Activated naive CD8-positive, alpha-beta T cell treated with anti-CD3 and anti-CD28 coated beads, Interleukin-2, amount 50 U/mL, for 24 hours (primary cell): ENCODE measurements at regions not wholly inside any gene's neighbourhood (a gene's known extent, or its start where the extent isn't known, plus 50 kb on each side); places are given as distances from the start of the nearest gene placed in this dataset.

Source experiments
- ATAC-seq: fragments of 150-1000 bp; cut with Tn5 transposase; one replicate; pipeline ENCODE4 v1.10.0; 2021
- DNase-seq: peaks from one replicate; pipeline ENCODE4 v3.0.0; 2021
- H3K27ac Mint-ChIP-seq: one replicate; pipeline ENCODE4 v1.8.0; 2021; ENCODE audit warnings: mild to moderate bottlenecking, mixed read lengths
- H3K27me3 Mint-ChIP-seq: one replicate; pipeline ENCODE4 v1.8.0; 2021; ENCODE audit warnings: mixed read lengths
- H3K36me3 Mint-ChIP-seq: one replicate; pipeline ENCODE4 v1.8.0; 2021; ENCODE audit warnings: low read depth, mixed read lengths
- H3K4me1 Mint-ChIP-seq: one replicate; pipeline ENCODE4 v1.8.0; 2021; ENCODE audit warnings: mixed read lengths
- H3K4me3 Mint-ChIP-seq: one replicate; pipeline ENCODE4 v1.8.0; 2021; ENCODE audit warnings: mild to moderate bottlenecking, moderate library complexity, mixed read lengths
- H3K9me3 Mint-ChIP-seq: one replicate; pipeline ENCODE4 v1.8.0; 2021; ENCODE audit warnings: mixed read lengths

DNA sequence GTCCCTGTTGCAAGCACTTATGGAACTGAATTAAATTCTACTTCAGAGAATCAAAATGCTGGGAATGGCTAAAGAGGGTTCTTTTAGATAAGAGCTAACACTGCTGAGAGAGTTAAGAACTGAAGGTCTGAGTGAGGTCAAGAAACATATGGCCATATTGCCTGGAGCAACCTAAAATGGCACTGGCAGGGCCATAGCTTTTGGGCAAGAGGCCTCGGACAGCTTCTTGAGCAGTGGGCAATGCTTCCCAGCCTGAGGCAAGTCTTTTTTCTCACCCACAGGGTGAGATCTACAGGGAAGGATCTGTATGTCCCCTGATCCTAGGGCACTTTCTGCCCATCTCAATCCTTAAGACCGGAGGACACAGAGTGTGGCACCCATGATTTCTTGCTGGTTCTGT, 244.6 kb upstream of the NT5C1B start:
- no peak overlapping the region for H3K27ac Mint-ChIP-seq
- no peaks in the 10 kb centered on the region for H3K9me3 Mint-ChIP-seq
- no peaks in the 10 kb centered on the region for H3K4me1 Mint-ChIP-seq
- no peaks in the 10 kb centered on the region for H3K36me3 Mint-ChIP-seq
- ATAC-seq (no peak), DNase-seq (no peak)
- H3K27me3 Mint-ChIP-seq = no peaks in the 10 kb centered on the region
- H3K4me3 Mint-ChIP-seq = no peak overlapping the region

DNA sequence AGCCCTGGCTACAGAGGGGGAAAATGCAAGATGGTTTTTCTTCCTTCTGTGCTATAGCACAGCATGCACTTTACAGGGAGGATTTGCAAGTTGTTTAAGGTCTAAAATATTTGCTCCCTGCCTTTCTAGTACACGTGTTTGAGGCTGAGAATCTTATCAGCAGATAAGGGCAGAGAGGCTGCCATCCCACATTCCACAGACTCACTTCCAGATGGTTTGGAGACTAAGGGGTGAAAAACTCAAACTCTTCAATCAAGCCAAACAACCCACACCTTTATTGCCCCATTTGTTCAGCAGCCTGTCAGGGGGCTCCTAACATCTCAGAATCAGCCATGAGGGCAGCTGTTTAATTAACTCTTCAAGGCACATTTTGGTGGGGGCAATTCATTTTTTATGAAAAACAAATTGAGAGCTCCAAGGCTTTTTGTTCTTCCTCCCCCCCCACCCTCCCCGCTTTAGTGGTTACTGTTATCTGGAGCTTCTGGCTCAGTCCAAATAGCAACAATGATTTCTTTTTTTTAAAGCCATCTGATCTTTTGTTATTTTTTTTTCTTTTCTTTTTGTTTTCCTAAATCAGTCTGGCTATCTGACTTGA, 242.6 kb upstream of the NT5C1B start:
- Mint-ChIP-seq H3K4me3 (no peak overlapping the region), H3K4me1 (no peaks in the 10 kb centered on the region), H3K27me3 (no peaks in the 10 kb centered on the region), H3K36me3 (no peaks in the 10 kb centered on the region), H3K9me3 (no peaks in the 10 kb centered on the region), H3K27ac (no peak overlapping the region)
- no peak for DNase-seq
- no peak for ATAC-seq

DNA sequence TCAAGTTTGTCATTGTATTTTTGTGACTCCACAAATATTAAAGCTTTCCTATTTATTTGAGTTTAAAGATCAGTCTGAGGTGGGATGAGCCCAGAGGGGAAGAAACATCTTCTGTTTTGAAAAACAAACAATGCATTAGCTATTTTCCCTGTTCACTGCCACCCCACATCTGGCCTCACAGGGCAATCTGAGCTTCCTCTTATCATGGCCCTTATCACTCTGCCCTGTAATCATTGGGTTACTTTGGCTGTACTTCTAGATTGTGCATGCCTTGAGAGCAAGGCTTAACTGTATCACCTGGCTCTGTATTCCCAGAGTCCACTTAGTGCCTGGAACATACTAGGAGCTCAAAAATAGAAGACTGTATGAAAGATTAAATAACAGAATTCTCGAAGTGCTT, 241.6 kb upstream of the NT5C1B start:
- DNase-seq (no peak), ATAC-seq (no peak)
- Mint-ChIP-seq H3K4me3 (no peak overlapping the region), H3K4me1 (no peaks in the 10 kb centered on the region), H3K27ac (no peak overlapping the region), H3K36me3 (no peaks in the 10 kb centered on the region), H3K9me3 (no peaks in the 10 kb centered on the region), H3K27me3 (no peaks in the 10 kb centered on the region)

DNA sequence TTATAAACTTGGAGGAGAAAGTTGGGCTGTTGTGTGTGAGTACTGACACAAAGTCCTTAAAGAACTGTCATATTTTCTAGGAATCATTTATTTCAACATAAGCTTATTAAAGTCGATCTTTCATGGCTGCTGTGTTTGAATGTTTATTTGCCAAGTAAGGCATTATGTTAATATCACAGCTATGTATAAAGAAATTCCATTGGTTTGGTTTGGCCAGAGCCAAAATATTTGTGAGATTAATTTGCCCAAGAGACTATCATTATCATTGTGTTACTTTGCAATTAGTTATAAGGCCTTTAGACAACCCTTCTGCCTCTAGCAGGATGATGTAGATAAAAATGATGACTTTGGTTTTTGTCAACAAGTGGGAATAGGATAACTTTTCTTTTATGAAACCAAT, 240.6 kb upstream of the NT5C1B start:
- H3K9me3 Mint-ChIP-seq = no peaks in the 10 kb centered on the region
- no peaks in the 10 kb centered on the region for H3K4me1 Mint-ChIP-seq
- no peak for ATAC-seq
- no peak for DNase-seq
- H3K27ac Mint-ChIP-seq = no peak overlapping the region
- no peaks in the 10 kb centered on the region for H3K36me3 Mint-ChIP-seq
- no peaks in the 10 kb centered on the region for H3K27me3 Mint-ChIP-seq
- H3K4me3 Mint-ChIP-seq = no peak overlapping the region

DNA sequence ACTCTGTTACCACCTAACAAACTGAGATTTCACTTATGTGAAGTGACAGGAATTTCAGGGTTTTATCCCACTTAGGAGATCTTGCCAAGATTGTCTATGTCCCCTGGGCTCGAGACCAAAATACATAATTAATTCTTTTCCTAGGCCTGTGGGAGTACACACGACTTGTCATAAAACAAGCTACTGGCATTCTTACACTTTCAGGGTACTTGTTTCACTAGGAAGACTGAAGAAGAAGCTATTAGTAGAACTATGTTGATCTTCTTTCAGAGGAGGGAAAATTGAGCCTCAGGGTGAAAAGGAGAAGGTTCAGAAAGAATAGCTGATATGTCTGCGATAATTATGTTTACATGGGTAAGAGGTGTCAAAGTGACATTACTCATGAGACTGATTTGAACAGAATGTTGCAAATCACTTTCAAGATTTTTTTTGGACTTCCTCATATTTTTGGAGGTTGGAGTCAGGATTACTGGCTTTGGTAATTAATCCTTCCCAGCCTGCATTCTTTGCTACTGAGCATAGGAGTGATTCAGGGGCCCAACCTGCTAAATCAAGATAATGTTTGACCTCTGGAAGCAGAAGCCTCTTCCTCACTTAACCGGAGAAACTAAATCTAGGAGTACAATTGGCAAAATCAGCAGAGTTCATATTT, 240.0 kb upstream of the NT5C1B start:
- Mint-ChIP-seq H3K9me3 (no peaks in the 10 kb centered on the region), H3K36me3 (no peaks in the 10 kb centered on the region), H3K4me1 (no peaks in the 10 kb centered on the region), H3K27ac (no peak overlapping the region), H3K4me3 (no peak overlapping the region), H3K27me3 (no peaks in the 10 kb centered on the region)
- ATAC-seq (no peak), DNase-seq (no peak)

DNA sequence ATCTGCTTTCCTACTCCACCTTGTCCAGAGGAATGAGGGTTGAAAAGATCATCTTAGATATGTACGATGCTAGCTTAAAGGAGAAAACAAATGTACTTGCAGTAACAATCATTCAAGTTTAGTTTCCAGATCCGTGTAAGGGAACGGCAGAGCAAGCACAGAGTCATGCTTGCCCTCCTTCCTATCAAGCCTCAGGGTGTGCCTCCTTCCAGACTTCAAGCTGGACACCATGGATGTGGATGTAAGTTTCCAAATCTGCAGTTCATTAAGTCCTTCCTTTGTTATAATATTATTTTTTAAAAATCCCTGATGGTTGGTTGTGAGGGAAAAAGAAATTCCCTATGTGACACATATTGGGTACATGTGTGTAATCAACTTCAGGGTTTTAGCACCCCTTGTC, 238.9 kb upstream of the NT5C1B start:
- Mint-ChIP-seq H3K9me3 (no peaks in the 10 kb centered on the region), H3K4me1 (no peaks in the 10 kb centered on the region), H3K27me3 (no peaks in the 10 kb centered on the region), H3K4me3 (no peak overlapping the region), H3K36me3 (no peaks in the 10 kb centered on the region), H3K27ac (no peak overlapping the region)
- DNase-seq (no peak), ATAC-seq (no peak)

DNA sequence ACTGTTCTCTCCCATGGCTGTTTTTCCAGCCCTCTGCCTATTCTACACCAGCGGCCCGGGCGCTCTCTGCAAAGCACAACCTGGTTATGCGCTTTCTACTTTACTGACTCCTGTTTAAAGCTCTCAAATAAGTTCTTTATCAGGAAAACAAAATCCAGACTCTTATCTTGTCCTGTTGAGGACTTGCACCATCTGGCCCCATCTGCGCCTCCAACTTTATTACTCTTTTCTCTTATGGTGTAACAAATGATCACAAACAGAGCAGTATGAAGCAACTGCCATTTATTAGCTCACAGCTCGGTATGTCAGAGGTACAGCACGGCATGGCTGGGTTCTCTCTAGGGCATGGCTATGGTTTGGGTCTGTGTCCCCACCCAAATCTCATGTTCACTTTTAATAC, 236.5 kb upstream of the NT5C1B start:
- DNase-seq (no peak), ATAC-seq (no peak)
- no peak overlapping the region for H3K4me3 Mint-ChIP-seq
- no peak overlapping the region for H3K27ac Mint-ChIP-seq
- H3K27me3 Mint-ChIP-seq = no peaks in the 10 kb centered on the region
- no peaks in the 10 kb centered on the region for H3K9me3 Mint-ChIP-seq
- no peaks in the 10 kb centered on the region for H3K4me1 Mint-ChIP-seq
- no peaks in the 10 kb centered on the region for H3K36me3 Mint-ChIP-seq

DNA sequence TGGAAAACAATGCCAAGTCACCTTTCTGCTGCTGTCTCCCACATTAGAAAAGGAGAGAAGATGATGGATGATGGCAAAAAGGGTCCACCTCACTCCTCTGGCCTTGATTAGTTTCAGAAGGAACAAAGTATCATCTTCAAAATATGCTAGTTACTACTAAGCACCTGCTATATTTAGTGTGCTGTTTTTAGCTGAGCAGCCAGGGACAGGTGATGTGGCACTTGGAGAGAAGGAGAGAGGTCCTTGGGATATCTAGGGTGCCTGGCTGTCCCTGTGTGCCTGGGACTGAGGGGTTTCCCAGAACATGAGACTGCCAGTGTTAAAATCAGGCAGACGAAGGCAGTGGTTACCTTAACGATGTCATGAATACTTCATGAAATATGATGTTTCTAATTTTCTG, 235.5 kb upstream of the NT5C1B start:
- Mint-ChIP-seq H3K9me3 (no peaks in the 10 kb centered on the region), H3K4me1 (no peaks in the 10 kb centered on the region), H3K4me3 (no peak overlapping the region), H3K27ac (no peak overlapping the region), H3K36me3 (no peaks in the 10 kb centered on the region), H3K27me3 (no peaks in the 10 kb centered on the region)
- DNase-seq (no peak), ATAC-seq (no peak)

DNA sequence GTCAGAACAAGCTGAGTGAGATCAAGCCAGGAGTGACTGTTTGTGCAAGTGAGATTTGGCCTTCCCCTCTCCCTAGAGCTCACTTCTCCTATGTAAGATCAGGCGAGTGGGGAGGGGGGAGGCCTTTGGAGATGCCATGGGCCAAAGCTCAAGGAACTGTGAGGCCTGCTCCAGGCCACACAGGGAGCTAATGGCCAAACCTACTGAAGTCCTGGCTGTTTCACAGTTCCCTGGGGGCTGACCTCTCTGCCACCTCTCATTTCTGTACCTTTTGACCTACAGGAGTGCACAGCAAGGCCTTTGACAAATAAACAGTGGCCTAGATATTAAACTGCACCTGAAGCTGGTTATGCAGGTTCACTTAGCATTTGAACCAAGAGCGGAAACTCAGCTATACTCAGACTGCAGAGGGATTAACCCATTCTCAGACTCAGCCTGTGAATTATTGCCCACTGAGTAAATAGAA, 235.0 kb upstream of the NT5C1B start:
- no peak for ATAC-seq
- DNase-seq = no peak
- no peaks in the 10 kb centered on the region for H3K9me3 Mint-ChIP-seq
- no peaks in the 10 kb centered on the region for H3K27me3 Mint-ChIP-seq
- no peak overlapping the region for H3K27ac Mint-ChIP-seq
- no peaks in the 10 kb centered on the region for H3K36me3 Mint-ChIP-seq
- no peaks in the 10 kb centered on the region for H3K4me1 Mint-ChIP-seq
- H3K4me3 Mint-ChIP-seq = no peak overlapping the region

DNA sequence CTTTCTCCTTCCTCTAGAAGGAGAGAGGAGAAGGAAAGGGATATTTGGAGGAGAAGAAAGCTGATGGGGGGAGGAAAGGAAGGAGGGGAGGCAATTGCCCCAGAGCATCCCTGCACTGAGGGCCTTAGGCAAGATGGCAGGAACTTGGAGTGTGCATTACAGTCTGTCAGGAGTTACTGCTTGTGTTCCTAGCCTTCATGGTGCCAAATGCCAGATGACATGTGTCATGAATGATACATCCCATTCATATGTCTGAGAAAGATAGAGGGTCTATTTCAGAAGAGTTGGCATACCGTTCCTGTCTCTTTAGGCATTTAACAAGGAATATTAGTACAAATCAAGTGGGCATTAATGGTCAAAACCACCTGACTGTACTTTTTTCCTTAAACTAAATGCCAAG, 232.1 kb upstream of the NT5C1B start:
- Mint-ChIP-seq H3K36me3 (no peaks in the 10 kb centered on the region), H3K4me3 (no peak overlapping the region), H3K9me3 (no peaks in the 10 kb centered on the region), H3K27me3 (no peaks in the 10 kb centered on the region), H3K27ac (no peak overlapping the region), H3K4me1 (no peaks in the 10 kb centered on the region)
- no peak for DNase-seq
- no peak for ATAC-seq

DNA sequence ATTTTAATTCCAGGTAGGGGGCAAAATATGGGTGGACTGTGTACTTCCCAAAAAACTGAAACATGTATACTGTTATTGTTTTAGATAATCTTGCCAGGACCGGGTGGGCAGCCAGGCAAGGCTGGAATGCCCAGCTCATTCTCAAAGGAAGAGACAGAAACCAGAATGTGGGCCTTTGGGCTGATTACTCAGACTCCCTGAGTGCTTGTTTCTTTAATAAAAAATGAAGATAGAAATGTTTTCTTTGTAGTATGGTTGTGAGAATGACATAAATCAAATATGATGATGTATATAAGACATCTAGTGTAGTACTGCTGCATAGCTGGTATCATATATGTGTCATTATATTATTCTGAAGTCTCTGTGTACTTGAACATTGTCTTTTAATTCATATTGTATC, 231.6 kb upstream of the NT5C1B start:
- no peaks in the 10 kb centered on the region for H3K27me3 Mint-ChIP-seq
- ATAC-seq (no peak), DNase-seq (no peak)
- no peak overlapping the region for H3K4me3 Mint-ChIP-seq
- H3K9me3 Mint-ChIP-seq = no peaks in the 10 kb centered on the region
- H3K36me3 Mint-ChIP-seq = no peaks in the 10 kb centered on the region
- no peaks in the 10 kb centered on the region for H3K4me1 Mint-ChIP-seq
- no peak overlapping the region for H3K27ac Mint-ChIP-seq

DNA sequence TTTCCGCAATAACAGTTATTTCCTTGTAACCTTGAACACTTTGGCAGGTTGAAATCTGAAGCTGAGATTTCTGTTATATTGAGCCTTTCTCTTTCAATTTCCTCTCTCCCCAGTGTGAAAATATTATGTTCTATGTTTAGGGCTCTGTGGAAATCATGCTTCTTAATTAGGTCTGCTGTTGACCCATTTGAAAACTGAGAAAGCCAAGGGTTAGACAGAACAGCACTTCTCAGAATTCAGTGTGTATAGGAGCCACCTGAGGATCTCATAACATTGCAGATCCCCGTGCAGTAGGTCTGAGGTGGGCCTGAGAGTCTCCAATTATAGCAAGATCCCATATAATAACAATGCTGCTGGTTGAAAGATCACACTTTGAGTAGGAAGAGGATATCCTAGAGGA, 230.2 kb upstream of the NT5C1B start:
- H3K27me3 Mint-ChIP-seq = no peaks in the 10 kb centered on the region
- no peak overlapping the region for H3K4me3 Mint-ChIP-seq
- no peaks in the 10 kb centered on the region for H3K4me1 Mint-ChIP-seq
- ATAC-seq (no peak), DNase-seq (no peak)
- H3K36me3 Mint-ChIP-seq = peaks cover 4% of the 10 kb centered on the region
- no peak overlapping the region for H3K27ac Mint-ChIP-seq
- H3K9me3 Mint-ChIP-seq = no peaks in the 10 kb centered on the region

DNA sequence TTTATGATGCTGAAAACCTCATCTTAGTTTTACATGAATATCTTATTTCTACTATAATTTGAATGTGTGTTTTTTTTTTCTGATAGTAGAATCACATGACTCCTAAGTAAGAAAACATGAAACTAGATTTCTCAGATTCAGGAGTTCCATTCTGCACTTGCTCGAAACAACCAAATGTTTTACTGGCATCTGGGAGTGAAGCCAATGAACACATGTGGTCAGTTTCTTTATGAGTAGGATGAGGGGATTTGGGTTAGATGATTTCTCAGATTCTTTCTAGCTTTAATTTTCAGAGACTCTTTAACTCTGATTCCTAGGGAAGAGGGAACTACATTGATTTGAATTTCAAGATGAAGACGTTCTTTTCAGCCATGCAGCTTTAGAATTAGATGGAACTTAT, 225.0 kb upstream of the NT5C1B start:
- Mint-ChIP-seq H3K27me3 (no peaks in the 10 kb centered on the region), H3K4me1 (no peaks in the 10 kb centered on the region), H3K4me3 (no peak overlapping the region), H3K9me3 (no peaks in the 10 kb centered on the region), H3K27ac (no peak overlapping the region), H3K36me3 (peaks cover 6% of the 10 kb centered on the region)
- no peak for DNase-seq
- ATAC-seq = no peak

DNA sequence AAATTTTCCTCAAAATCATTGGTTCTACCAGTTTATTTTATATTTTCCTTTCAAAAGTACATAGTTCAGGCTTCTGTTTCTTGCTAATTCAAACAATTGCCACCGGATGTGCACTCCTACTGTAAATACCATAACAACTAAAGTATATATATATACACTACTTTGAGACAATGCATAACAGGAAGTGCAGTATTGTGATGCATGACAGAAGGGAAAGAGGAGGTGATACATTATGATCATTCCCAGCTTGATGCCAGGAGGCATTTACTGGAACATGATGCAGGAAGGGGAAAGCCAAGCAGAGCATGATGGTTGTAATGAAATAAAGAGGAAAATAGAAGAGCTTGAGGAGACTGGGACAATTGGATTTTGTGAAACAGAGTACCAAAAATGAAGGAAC, 215.2 kb upstream of the NT5C1B start:
- Mint-ChIP-seq H3K27ac (no peak overlapping the region), H3K9me3 (no peaks in the 10 kb centered on the region), H3K27me3 (no peaks in the 10 kb centered on the region), H3K36me3 (no peaks in the 10 kb centered on the region), H3K4me1 (no peaks in the 10 kb centered on the region), H3K4me3 (no peak overlapping the region)
- ATAC-seq (no peak), DNase-seq (no peak)

DNA sequence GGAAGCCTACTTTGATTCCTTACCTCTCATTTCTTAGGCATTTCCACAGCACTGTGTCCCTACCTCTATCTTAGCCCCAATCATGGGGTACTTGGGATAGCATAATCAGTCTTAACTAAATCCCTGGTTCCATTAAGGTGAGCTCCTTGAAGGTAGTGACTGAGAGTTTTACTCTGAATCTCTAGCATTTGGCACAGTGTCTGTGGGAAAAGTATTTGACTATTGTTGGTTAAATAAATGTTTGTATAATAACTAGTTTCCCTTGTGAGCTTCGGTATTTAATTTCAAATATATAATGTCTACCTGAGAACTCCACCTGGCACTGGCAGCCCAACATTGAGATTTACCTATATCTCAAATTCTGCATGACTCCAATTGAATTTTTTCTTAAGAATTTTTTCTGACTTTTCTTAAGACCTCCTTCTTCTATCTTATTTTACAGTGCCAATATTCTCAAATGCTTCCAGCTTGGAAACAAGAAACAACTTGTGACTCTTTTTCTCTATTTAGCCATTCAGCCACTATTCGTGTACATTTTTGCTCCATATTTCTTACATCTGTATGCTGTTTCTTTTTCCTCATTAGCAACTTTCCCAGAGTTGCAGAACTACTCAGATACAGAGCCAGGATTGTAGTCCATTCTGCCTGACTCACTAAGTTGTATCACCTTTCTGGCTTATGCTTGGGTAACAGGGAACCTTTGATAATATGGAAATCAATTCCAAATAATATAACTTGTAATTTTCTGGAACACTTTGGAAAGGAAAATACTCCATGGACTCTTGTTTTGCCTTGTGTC, 214.0 kb upstream of the NT5C1B start:
- Mint-ChIP-seq H3K27ac (no peak overlapping the region), H3K4me1 (no peaks in the 10 kb centered on the region), H3K4me3 (no peak overlapping the region), H3K9me3 (no peaks in the 10 kb centered on the region), H3K27me3 (no peaks in the 10 kb centered on the region), H3K36me3 (no peaks in the 10 kb centered on the region)
- DNase-seq = no peak
- ATAC-seq = no peak
